DOHH2 (cell line): ENCODE measurements at regions not wholly inside any gene's neighbourhood (a gene's known extent, or its start where the extent isn't known, plus 50 kb on each side); places are given as distances from the start of the nearest gene placed in this dataset.

Experiments
- H3F3A ChIP-seq: fragments of 200-600 bp; sonication (generic), shearing (Covaris generic); 2 replicates; pipeline ENCODE4 v1.6.0; 2016; ENCODE audit warnings: antibody characterized with exemption, mild to moderate bottlenecking; ENCODE audit not compliant: control insufficient read depth, insufficient read depth
- H3K27ac ChIP-seq: fragments of 200-600 bp; sonication (generic); 2 replicates; pipeline ENCODE4 v1.5.1; 2014; ENCODE audit warnings: low read depth, mild to moderate bottlenecking, low read length, moderate library complexity
- H3K27me3 ChIP-seq: fragments of 200-600 bp; sonication (generic); 2 replicates; pipeline ENCODE4 v1.6.1; 2014; ENCODE audit warnings: mild to moderate bottlenecking, low read length, mixed read lengths; ENCODE audit not compliant: control insufficient read depth
- H3K36me3 ChIP-seq: fragments of 200-600 bp; sonication (generic); 2 replicates; pipeline ENCODE4 v1.6.1; 2014; ENCODE audit warnings: mild to moderate bottlenecking, low read length, moderate library complexity, mixed read lengths; ENCODE audit not compliant: control insufficient read depth
- H3K4me1 ChIP-seq: fragments of 200-600 bp; sonication (generic); 2 replicates; pipeline ENCODE4 v1.6.1; 2014; ENCODE audit warnings: mild to moderate bottlenecking, low read length, mixed read lengths; ENCODE audit not compliant: control insufficient read depth
- H3K4me2 ChIP-seq: fragments of 200-600 bp; sonication (generic); 2 replicates; pipeline ENCODE4 v1.6.0; 2014; ENCODE audit warnings: mild to moderate bottlenecking, low read length, moderate library complexity
- H3K4me3 ChIP-seq: fragments of 200-600 bp; sonication (generic); 2 replicates; pipeline ENCODE4 v1.5.1; 2014; ENCODE audit warnings: mild to moderate bottlenecking, low read length, mixed read lengths
- H3K79me2 ChIP-seq: fragments of 200-600 bp; sonication (generic); 2 replicates; pipeline ENCODE4 v1.6.1; 2014; ENCODE audit warnings: mild to moderate bottlenecking, low read length, mixed read lengths; ENCODE audit not compliant: control insufficient read depth
- H3K9me2 ChIP-seq: fragments of 200-600 bp; sonication (generic); replicated peaks from 2 replicates; pipeline ENCODE4 v1.6.1; 2014; ENCODE audit warnings: mild to moderate bottlenecking, low read length, mixed read lengths; ENCODE audit not compliant: control insufficient read depth
- H3K9me3 ChIP-seq: fragments of 200-600 bp; sonication (generic); 2 replicates; pipeline ENCODE4 v1.6.1; 2014; ENCODE audit warnings: antibody characterized with exemption, low read length, mixed read lengths; ENCODE audit not compliant: control insufficient read depth, insufficient read depth
- H4K20me1 ChIP-seq: fragments of 200-600 bp; sonication (generic); 2 replicates; pipeline ENCODE4 v1.6.0; 2014; ENCODE audit warnings: low read depth, mild to moderate bottlenecking, antibody characterized with exemption, low read length, moderate library complexity; ENCODE audit not compliant: control insufficient read depth, insufficient read depth
- CTCF ChIP-seq: fragments of 200-600 bp; sonication (generic); IDR thresholded peaks from one replicate; pipeline ENCODE4 v1.5.1; 2014; ENCODE audit warnings: antibody characterized with exemption, mild to moderate bottlenecking, low read depth, low read length; ENCODE audit not compliant: poor library complexity, severe bottlenecking
- EZH2phosphoT487 ChIP-seq: fragments of 200-600 bp; sonication (generic); IDR thresholded peaks from 2 replicates; pipeline ENCODE4 v1.6.1; 2017; ENCODE audit warnings: borderline replicate concordance, mild to moderate bottlenecking, antibody characterized with exemption, low read length, moderate library complexity, mixed read lengths

GRCh38 chr5:155878991-155879575 is 447.9 kb upstream of the SGCD start:
- Histone ChIP-seq H3K4me1 (no peaks in the 10 kb centered on the region), H3F3A (no peaks in the 10 kb centered on the region), H3K36me3 (no peaks in the 10 kb centered on the region), H3K79me2 (no peaks in the 10 kb centered on the region), H3K9me3 (no peaks in the 10 kb centered on the region), H3K4me3 (no peak overlapping the region), H3K27ac (no peak overlapping the region), H4K20me1 (no peaks in the 10 kb centered on the region), H3K27me3 (no peaks in the 10 kb centered on the region), H3K4me2 (no peak overlapping the region), H3K9me2 (no peaks in the 10 kb centered on the region)
- TF ChIP-seq CTCF, result no peak
- TF ChIP-seq EZH2phosphoT487, result no peak

- Histone ChIP-seq H3K9me3 (no peaks in the 10 kb centered on the region), H3K27ac (no peak overlapping the region), H3K4me1 (no peaks in the 10 kb centered on the region), H3K4me2 (no peak overlapping the region), H3F3A (no peaks in the 10 kb centered on the region), H3K27me3 (no peaks in the 10 kb centered on the region), H3K79me2 (no peaks in the 10 kb centered on the region), H3K36me3 (no peaks in the 10 kb centered on the region), H3K4me3 (no peak overlapping the region), H4K20me1 (no peaks in the 10 kb centered on the region), H3K9me2 (no peaks in the 10 kb centered on the region)
- no peak for TF ChIP-seq CTCF
- TF ChIP-seq EZH2phosphoT487, result no peak
Measured at GRCh38 chr5:155884041-155884440, 442.9 kb upstream of the SGCD start.

GRCh38 chr5:155885199-155885598 is 441.8 kb upstream of the SGCD start:
- no peaks in the 10 kb centered on the region for H3K27me3 ChIP-seq
- no peaks in the 10 kb centered on the region for H3K36me3 ChIP-seq
- H4K20me1 ChIP-seq, result no peaks in the 10 kb centered on the region
- H3K9me2 ChIP-seq, result no peaks in the 10 kb centered on the region
- no peaks in the 10 kb centered on the region for H3K79me2 ChIP-seq
- no peaks in the 10 kb centered on the region for H3K4me1 ChIP-seq
- TF ChIP-seq CTCF, result no peak
- TF ChIP-seq EZH2phosphoT487, result no peak
- H3K4me2 ChIP-seq, result no peak overlapping the region
- H3K27ac ChIP-seq, result no peak overlapping the region
- H3K9me3 ChIP-seq, result no peaks in the 10 kb centered on the region
- H3F3A ChIP-seq, result no peaks in the 10 kb centered on the region
- no peak overlapping the region for H3K4me3 ChIP-seq
